ENCODE measurements at regions not wholly inside any gene's neighbourhood (a gene's known extent, or its start where the extent isn't known, plus 50 kb on each side); places are given as distances from the start of the nearest gene placed in this dataset.
"Not testable (repeated sequence)": the region's sequence is repeated elsewhere in the genome, so short reads cannot be mapped to it uniquely, and the experiment has no call there.

DNA sequence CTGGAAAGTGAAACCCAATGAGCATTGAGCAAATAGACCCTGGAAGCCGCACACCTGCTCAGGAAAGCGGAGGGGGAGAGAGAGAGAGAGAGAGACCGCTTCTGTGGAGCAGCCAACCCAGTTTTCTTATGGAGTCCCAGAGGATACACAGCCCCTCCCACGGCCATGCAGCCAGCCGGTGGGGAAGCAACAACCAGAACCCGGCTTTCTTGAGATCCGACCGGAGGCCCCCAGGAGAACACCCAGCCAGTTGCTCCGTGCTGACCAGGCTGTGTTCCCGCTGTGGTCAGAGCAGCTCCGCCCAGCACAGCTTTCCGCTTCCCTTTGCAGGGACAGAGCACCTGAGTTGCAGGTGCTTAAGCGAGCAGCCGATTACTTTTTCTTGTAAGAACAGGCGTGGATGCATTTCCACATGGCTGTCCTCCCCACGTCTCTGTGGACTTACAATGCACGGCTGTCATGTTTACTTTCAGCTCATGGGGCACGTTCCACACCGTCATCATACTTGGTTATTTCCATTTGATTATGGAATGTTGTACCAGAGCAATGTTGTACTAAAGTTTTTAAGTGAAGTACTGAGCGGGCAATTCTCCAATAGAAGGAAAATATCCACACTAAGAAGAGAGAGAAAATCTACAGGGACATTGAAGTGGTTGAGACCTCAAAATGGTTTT, 381.9 kb downstream of the THBS2 start:
- no peak for DNase-seq

DNA sequence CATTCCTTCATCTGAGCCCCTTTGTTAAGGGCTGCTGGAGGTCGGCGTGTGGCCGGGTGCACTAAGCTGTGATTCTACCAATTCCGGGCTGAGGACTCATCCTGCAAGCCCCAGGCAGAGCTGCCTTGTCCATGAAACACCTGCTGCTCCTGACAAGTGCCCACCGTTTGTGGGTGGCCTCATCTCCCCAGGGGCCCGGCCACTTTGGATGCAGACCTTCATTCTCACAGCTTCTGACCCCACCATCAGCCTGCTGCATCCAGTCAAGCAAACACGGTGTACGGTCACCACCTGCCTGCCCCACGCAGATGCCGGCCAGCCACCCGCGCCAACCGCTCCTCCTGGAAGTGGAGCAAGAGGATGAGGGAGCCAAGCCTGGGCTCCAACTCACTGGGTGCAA, 382.7 kb downstream of the THBS2 start:
- DNase-seq = no peak

DNA sequence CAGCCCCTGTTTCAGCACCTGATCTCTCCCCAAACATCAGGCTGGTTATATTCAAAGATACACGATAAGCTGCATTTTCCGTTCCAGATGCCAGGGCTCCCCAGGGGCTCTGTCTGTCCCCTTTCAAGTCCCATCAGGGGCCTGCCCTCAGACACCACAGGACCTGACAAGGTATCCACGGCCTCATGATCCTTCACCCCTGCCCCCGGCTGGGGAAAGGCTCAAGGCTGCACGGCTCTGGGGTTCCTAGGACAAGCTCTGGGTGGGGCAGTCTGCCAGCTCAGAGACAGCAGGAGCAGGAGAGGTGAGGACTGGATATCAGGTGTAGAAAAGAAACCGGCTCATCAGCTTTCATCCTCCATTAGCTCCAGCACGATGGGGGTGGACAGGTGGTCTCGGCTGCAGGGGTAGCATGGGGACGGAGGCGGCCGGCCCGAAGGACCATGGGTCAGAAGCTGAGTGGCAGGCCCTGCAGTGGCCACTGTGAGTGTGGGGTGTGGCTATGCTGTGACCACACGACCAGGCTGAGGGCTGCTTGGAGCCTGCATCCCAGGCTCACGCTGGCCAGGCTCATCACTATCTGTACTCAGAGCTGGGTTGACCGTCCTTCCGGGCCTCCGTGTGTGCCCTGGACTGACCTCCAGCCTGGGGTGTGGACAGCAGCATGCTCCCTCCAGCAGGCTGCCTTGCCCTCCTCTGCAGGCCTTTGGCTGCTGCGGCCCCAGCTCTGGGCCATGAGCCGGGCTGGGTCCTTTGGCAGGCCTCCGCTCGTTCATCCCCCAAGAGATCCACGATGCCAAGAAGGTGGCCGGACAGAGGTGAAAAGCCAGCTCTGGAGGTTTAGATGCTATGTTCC, 386.2 kb downstream of the THBS2 start:
- no peak for DNase-seq

DNA sequence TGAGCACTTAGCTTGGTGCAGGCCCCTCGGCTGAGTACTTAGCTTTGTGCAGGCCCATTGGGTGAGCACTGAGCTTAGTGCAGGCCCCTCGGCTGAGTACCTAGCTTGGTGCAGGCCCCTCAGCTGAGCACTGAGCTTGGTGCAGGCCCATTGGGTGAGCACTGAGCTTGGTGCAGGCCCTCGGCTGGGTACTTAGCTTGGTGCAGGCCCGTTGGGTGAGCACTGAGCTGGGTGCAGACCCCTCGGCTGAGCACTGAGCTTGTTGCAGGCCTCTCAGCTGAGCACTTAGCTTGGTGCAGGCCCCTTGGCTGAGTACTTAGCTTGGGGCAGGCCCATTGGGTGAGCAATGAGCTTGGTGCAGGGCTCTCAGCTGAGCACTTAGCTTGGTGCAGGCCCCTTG, 387.1 kb downstream of the THBS2 start:
- no peak for DNase-seq

DNA sequence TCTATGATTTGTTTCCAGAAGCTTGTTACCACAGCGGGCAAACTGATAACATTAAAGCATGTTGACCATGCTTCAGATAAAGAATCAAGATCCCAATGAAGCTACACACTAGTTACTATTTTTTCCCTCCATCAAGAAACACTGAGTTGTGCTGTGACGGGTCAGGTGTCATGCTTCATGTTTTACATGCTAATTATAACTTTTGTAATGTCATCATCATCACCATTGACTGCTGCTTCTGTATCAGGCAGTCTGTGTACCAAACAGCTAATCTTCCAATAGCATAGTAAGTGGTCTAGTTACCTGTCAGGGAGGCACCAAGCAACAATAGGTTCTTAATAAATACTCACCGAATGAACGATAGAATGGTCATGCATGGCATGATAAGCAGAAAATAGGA, 388.1 kb downstream of the THBS2 start:
- DNase-seq = no peak

DNA sequence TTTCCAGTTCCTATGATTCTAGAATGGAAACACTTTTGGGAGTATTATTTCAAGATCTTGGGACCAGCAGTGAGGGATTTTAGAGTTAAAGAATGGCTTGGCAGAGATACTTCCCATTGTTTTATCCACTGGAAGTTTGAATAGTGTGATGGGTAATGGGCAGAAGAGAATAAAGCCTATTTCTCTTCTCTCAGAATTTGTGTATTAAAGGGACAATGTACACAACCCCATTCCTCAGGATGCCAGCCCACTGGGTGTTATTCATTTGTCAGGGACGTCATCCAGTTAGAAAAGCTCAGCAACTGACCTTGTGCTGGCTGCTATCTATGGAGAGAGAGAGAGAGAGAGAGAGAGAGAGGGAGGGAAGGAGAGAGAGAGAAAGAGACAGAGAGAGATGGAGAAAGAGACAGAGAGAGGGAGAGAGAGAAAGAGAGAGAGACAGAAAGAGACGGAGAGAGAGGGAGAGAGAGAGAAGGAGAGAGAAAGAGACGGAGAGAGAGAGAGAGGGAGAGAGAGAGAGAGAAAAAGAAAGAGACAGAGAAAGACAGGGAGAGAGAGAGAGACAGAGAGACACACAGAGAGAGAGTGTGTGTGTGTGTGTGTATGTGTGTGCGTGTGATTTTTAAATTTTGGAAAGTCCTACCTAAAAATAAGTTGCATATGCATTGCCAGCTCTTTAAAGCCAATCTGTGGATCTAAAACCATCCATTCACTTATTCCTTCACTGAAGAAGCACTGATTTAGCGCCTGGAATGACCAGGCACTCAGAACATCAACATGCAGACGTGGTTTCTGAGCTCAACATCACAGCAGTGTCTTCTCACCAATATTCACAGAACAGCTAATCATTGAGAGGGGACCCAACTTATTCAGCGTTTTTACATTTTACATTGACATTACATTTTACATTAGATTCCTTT, 388.8 kb downstream of the THBS2 start:
- no peak for DNase-seq

DNA sequence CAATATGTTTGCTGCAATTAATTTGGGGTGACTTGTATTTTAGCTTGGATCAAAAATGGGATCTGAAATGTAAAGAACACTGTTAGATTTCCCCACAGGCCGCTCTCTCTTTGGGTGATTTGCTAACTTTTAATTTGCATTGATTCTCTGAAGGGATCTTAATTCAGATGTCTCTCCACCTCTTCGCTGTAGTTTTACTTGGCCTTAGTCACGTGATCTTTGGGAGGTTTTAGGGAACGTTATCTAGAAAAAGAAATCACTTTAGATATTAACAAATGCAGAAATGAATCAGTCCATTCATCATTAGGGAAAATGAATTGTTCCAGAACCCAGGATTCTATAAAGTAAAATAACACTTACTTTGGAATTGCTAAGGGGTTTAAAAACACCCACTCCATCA, 390.2 kb downstream of the THBS2 start:
- no peak for DNase-seq

DNA sequence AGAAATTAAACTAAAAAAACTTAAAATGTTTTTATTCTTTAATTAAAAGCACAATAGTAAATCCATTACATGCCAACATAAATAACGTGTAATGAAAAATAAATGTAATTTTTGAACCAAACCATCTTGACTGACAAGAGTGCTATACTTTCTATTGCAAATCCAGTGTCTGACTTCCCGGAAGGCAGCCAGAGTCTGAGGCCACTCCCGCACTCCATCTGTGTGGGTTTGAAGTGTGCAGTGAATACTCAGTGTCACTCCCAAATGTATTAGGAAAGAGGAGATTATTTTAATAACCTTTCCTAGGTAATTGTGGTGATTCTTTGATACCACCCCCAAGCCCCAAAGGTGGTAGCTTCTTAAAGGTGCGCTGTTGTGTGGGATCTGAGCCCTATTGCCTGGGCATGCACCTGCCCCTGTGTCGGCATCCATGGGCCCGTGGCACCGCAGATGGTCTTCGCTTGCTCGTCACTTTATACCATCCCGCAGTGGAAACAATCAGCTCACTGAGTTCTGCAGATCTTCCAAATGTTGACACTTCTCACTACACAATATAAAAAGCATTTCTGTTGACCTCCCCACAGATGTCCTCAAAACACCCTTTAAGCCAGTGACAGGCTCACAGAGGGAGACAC, 391.2 kb downstream of the THBS2 start:
- no peak for DNase-seq

DNA sequence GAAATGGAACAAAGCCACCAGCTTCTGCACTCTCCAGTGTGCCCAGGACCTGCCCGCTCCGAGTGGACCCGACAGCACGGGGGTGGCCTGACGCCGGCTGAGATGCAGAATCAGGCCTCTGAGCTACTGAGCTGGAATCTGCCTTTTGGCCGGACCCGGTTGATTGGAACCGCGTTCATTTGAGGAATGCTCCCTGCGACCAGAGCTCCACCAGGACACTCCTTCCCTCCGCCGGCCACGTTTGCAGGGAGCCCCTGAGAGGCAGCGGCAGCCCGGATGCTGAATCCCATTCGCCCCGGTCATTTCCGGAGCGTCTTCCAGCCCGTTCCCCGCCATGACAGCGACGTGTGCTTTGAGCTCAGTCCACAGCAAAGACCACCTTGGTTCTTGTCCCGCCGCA, 392.7 kb downstream of the THBS2 start:
- DNase-seq = no peak

DNA sequence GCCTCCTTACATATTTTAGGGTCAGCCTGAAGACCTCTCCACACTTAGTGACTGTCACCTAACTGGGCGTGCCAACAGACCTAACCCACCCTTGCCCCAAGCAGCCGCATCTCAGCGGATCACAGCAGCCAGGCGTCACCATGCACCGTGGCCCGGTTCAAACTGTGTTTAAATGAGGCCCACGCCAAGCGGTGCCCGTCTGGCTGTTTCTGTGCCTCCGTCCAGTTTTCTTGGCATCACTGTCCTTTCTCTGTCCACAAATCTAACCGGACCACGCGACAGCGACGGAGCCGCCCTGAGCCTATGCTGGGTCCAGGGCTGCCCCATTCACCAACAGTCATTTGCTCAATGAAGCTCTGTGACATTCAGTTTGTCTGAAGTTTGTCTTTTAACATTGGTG, 393.3 kb downstream of the THBS2 start:
- no peak for DNase-seq

DNA sequence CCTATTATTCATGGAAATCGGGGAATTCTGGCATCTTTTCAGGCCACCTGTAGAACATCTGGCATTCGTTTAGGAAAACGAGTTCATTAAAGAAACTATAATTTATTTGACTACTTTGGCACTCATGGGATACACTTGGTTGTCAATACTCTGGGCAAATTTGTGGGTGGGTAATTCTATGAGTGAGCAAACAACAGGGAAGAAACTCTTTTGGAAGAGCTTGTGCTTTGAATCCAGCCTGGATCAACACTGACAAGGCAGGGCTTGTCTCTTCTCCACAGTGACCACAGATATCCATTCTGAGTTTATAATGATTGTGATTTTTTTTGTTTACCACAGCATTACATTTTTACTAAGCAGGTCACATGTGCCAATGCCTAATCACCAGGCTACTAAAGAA, 394.7 kb downstream of the THBS2 start:
- no peak for DNase-seq

DNA sequence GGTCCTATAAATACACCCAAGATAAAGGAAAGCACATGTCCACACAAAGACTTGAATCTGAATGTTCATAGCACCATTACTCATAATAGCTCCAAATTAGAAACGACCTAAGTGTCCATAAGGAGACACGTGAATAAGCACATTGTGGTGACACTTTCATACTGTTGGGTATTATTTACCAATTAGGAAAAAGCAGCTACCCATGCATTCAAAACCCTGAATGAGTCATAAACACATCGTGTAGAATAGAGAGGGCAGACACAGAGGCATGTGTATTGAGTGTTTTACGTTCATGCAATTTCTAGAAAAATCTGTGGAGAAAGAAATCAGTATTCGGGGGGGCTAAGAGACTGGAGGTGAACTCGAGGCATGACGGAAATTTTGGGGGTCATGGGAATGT, 396.7 kb downstream of the THBS2 start:
- DNase-seq = no peak

DNA sequence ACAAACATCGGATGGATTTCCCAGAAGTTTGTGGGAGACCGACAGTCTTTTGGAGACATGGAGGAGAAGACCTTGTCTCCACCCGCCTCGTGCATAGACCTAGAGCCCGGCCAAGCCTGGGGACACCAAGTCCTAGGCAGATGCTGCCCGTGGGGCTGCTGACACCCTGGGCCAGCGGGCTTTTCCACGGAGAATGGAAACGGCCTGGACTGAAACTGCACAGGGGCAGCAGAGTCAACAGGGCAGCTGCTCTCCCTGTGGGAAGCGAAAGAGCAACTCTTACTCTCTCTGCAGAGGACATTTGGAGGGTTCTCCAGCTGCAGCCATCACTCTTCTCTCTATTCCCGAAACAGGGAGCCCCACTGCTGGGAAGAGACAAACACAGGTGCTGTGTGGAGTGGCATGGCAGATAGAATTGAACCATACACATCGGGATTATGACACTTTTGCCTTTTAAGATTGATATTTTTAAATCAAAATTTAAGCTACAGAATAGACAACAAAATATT, 401.2 kb downstream of the THBS2 start:
- DNase-seq = no peak

DNA sequence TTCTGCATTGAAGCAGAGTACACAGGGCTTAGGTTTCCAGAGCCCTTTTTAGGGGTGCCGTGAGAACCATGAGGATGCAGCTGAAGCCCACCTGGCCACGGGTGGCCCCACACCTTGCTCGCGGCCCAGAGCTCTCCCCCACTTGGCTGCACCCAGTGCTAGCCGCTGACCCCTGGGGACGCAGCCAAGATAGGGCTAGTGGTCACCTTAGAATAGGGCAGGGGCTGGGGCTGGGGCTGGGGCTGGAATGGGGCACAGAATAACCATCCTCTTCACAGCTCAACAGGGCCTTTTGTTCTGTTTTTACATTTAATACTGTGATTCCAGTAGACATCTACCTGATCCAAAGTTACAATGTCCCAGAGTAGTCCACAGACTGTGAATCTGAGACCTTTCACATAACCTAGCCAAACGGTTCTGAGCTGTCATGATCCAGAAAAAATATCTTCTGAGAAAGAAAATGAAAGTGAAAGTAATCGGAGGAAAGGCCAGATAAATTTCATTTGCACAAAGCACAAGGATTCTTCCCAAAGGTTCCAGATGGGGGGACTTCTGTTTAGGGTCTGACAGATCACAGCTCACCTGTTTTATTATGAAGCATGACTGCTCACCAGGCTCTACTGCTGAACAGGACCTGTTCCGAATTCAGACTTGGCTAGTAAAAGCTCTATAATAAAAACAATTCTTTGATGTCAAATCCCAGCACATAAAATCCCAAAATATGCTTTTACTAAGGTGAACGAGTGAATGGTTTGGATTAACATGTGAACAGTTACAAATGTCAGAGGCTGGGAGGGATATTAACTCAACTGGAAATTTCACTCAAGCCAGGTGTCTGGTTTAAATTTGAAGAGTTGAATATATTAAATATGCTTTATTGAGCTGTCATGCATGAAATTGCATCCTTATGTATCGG, 401.9 kb downstream of the THBS2 start:
- no peak for DNase-seq

DNA sequence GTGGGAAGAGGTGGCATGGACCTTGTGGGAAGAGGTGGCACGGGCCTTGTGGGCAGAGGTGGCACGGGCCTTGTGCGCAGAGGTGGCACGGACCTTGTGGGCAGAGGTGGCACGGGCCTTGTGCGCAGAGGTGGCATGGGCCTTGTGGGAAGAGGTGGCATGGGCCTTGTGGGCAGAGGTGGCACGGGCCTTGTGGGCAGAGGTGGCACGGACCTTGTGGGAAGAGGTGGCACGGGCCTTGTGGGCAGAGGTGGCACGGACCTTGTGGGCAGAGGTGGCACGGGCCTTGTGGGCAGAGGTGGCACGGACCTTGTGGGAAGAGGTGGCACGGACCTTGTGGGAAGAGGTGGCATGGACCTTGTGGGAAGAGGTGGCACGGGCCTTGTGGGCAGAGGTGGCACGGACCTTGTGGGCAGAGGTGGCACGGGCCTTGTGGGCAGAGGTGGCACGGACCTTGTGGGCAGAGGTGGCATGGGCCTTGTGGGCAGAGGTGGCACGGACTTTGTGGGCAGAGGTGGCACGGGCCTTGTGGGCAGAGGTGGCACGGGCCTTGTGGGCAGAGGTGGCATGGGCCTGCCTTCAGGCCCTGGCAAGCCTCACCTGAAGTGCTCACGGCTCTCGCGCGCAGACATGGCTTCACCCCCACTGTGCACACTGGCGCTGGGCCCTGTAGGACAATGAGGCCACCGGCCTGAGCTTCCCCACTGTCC, 403.5 kb downstream of the THBS2 start:
- not testable (repeated sequence) for DNase-seq

DNA sequence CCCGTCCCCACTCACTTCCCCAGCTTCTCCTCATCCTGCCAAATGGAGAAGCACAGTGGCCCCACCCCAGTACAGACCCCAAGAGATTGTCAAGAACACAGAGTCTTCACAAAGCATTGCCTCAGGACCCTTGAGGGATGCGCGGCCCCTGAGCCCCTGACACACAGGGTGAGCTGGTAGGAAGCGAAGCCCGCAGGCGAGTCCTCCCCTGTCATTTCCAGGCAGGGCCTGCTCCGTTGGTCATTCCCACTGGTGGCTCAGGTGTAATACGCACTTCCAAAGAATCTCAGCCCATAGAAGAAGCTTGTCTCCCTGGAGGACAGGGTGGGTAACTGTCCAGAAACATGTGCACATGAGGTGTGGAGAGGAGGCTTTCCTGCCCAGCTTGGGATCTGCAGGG, 404.2 kb downstream of the THBS2 start:
- no peak for DNase-seq

DNA sequence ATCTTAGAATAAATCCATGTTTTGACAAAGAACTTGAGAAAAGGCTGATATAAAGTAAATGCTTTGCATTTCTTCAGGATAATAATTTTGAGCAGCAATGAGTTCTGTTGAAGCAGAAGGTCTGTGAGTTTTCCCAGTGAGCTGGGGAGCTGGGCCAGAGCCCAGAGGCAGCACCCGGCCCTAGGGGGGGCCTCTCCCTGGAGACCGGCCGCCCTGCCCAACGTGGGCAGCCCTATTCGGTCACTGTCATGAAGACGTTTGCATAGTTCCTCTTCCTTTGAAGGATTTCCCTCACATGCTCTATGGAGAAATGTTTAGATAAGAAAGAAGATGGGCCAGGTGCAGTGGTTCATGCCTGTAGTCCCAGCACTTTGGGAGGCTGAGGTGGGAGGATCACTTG, 404.8 kb downstream of the THBS2 start:
- no peak for DNase-seq

DNA sequence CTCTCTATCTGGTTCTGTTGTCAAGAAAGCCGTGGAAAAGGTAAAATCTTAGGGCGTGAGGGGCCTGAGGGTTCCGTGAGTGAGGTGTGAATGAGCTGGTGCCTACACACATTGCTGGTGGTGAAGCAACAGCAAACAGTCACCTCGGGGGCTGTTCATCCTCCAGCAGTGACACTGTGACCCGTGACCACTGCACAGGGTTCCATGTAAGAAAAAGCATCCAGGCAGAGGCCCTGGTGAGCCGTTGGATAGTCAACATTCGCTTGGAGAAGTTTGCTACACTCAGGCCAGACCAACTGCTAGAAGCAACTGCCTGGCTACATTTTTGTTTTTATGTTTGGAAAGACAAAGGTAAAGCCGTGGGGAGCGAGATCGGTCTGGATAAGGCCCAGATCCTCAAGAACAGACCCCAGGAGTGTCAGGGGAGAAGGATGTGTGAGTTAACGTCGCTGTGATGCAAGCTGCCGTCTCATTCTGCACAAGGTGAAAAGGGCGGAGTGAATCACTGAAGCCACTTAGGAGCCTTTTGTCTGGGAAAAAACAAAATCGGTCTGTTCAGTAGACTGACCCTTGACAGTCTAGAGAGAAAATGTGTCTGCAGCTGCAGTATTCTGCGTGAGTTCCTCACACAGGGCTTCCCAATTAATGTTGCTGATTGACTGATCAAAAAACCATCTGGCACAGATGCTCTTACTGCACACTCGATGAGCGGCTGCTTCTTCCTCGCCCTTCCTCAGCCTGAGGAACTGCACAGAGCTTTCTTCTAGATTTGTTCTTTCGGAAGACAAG, 404.0 kb downstream of the SMOC2 start:
- DNase-seq = no peak

DNA sequence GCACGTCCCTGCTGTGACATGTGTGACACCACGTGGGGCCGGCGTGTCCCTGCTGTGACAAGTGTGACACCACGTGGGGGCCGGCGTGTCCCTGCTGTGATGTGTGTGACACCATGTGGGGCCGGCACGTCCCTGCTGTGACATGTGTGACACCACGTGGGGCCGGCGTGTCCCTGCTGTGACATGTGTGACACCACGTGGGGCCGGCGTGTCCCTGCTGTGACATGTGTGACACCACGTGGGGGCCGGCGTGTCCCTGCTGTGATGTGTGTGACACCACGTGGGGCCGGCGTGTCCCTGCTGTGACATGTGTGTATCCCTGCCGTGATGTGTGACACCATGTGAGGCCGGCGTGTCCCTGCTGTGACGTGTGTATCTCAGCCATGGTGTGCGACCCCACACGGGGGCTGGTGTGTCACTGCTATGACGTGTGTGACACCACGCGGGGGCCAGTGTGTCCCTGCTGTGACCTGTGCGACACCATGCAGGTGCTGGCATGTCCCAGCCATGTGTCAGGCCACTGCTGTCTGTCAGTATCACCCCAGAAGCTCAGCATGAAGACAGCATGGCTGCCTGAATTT, 401.7 kb downstream of the SMOC2 start:
- DNase-seq = not testable (repeated sequence)
